Stimulated activated memory B cell treated with anti-CD40 and anti-IgM and Interleukin-4, amounts not matched to agents 10 μg/mL and 1 μg/mL and 100 μg/mL, for 72 hours (primary cell): ENCODE measurements at regions not wholly inside any gene's neighbourhood (a gene's known extent, or its start where the extent isn't known, plus 50 kb on each side); places are given as distances from the start of the nearest gene placed in this dataset.
A peak's percentile ranks its signal among the peaks of the same experiment; 100 is the strongest.
"Not testable (repeated sequence)": the region's sequence is repeated elsewhere in the genome, so short reads cannot be mapped to it uniquely, and the experiment has no call there.

Experiments
- ATAC-seq: fragments of 150-1000 bp; cut with Tn5 transposase; 2 replicates; pipeline ENCODE4 v1.10.0; 2021
- H3K27ac Mint-ChIP-seq: one replicate; pipeline ENCODE4 v1.8.0; 2022; ENCODE audit warnings: mild to moderate bottlenecking, mixed read lengths
- H3K27me3 Mint-ChIP-seq: one replicate; pipeline ENCODE4 v1.8.0; 2022; ENCODE audit warnings: mixed read lengths
- H3K36me3 Mint-ChIP-seq: one replicate; pipeline ENCODE4 v1.8.0; 2022; ENCODE audit warnings: mixed read lengths
- H3K4me1 Mint-ChIP-seq: one replicate; pipeline ENCODE4 v1.8.0; 2022; ENCODE audit warnings: mixed read lengths
- H3K4me3 Mint-ChIP-seq: one replicate; pipeline ENCODE4 v1.8.0; 2022; ENCODE audit warnings: mild to moderate bottlenecking, moderate library complexity, mixed read lengths
- H3K9me3 Mint-ChIP-seq: one replicate; pipeline ENCODE4 v1.8.0; 2022; ENCODE audit warnings: mixed read lengths

- Mint-ChIP-seq H3K4me3 (no peak overlapping the region), H3K27me3 (no peaks in the 10 kb centered on the region)
- no peak for ATAC-seq
Observed at GRCh38 chr7:24438232-24438631, 135.0 kb upstream of the PALS2 start.

DNA sequence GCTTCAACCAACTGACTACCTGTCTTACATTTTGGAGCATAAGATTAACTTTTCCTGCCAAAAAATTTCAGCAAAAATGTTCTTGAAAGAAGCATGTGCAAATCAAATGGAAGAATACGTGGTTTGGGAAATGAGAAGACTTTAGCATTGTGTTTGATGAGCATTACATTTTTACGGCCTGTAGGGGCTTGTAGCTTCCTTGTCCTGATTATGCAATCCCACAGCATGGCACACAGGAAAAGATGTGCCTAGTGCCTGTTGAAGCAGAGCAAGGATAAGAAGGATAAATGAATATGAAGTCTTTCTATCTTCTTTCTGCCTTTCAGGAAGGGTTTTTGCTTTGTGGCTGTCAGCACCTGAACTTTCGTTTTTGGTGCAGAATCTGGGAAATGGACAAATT, 134.1 kb upstream of the PALS2 start:
- not testable (repeated sequence) for H3K27ac Mint-ChIP-seq, H3K4me1 Mint-ChIP-seq, H3K9me3 Mint-ChIP-seq, H3K4me3 Mint-ChIP-seq, H3K27me3 Mint-ChIP-seq, ATAC-seq, H3K36me3 Mint-ChIP-seq

More at GRCh38 chr7:24438232-24438631, 135.0 kb upstream of the PALS2 start:
- Mint-ChIP-seq H3K9me3 (no peaks in the 10 kb centered on the region), H3K27ac (no peak overlapping the region), H3K4me1 (no peaks in the 10 kb centered on the region), H3K36me3 (no peaks in the 10 kb centered on the region)

- no peaks in the 10 kb centered on the region for H3K36me3 Mint-ChIP-seq
- no peak for ATAC-seq
- no peak overlapping the region for H3K27ac Mint-ChIP-seq
- no peak overlapping the region for H3K4me3 Mint-ChIP-seq
- H3K9me3 Mint-ChIP-seq = no peaks in the 10 kb centered on the region
- H3K4me1 Mint-ChIP-seq = no peaks in the 10 kb centered on the region
- no peaks in the 10 kb centered on the region for H3K27me3 Mint-ChIP-seq
Observed at GRCh38 chr7:24440892-24441291, 132.4 kb upstream of the PALS2 start.

GRCh38 chr7:24441314-24442027, 131.8 kb upstream of the PALS2 start:
- H3K4me1 Mint-ChIP-seq = no peaks in the 10 kb centered on the region
- H3K27me3 Mint-ChIP-seq = peaks cover 3% of the 10 kb centered on the region
- no peak overlapping the region for H3K4me3 Mint-ChIP-seq
- no peak for ATAC-seq
- H3K9me3 Mint-ChIP-seq = no peaks in the 10 kb centered on the region
- no peaks in the 10 kb centered on the region for H3K36me3 Mint-ChIP-seq
- no peak overlapping the region for H3K27ac Mint-ChIP-seq

DNA sequence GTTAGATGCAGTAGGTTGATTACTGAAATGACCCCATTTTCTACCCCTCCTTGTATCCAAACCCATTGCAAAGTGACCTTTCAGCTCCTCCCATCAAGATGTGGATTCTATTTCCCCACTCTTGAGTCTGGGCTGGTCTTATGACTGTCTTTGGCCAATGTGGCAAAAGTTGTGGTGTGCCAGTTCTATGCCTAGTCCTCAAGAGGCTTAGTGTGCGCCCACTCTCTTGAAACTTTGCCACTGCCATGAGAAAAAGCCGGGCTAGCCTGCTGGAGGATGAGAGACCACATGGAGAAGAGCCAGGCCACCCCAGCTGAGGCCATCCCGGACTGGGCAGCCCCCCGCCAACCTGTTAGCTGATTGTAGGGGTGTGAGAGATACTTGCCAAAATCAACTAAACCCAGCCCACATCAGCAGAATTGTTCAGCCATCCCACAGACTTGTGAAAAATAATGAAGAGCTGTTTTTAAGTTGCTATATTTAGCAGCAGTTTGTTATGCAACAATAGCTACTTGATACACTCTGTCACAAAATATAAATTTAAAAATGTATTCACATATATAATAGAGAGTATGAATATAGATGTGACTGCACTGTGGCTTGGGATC, 131.0 kb upstream of the PALS2 start:
- no peak for ATAC-seq
- peaks cover 11% of the 10 kb centered on the region for H3K27me3 Mint-ChIP-seq
- H3K36me3 Mint-ChIP-seq = no peaks in the 10 kb centered on the region
- no peak overlapping the region for H3K4me3 Mint-ChIP-seq
- H3K27ac Mint-ChIP-seq = no peak overlapping the region
- no peaks in the 10 kb centered on the region for H3K4me1 Mint-ChIP-seq
- H3K9me3 Mint-ChIP-seq = no peaks in the 10 kb centered on the region

DNA sequence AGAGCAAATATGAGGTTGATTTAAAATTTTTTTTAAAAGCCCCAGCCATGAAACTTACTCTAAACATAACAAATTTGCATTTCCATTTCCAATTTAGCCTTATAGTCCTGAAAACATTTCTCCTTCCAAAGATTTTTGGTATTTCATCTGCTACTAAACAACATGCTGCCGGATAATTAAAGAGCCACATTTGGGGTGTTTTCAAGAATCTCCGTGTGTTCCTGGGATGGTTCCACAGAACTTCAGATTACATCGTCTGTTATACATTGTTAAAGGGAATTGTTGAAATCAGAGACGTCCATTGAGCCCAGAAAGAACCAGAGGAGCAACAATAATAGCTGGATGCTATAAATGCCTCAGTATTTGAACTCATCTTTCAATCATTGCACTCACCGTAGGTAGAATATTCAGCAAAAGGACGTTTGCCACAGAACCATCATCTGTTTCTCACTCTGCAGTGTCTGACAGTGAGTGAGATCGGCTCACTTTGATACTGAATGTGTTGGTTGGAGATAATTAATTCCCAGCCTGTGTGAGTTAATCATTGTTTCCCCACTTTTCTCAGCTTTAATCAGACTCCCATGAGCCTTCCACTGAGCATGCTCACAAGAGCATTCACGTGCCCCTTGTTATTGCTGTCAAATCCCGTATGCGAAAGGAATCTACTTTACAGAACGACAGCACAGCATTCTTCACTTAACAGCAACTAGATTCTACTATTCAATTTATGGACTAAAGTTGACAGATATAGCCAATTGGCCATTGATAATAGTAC, 128.4 kb upstream of the PALS2 start:
- no peak for ATAC-seq
- Mint-ChIP-seq H3K36me3 (no peaks in the 10 kb centered on the region), H3K27me3 (peaks cover 25% of the 10 kb centered on the region), H3K4me3 (no peak overlapping the region), H3K27ac (no peak overlapping the region), H3K4me1 (no peaks in the 10 kb centered on the region), H3K9me3 (no peaks in the 10 kb centered on the region)

GRCh38 chr7:24448038-24448437, 125.2 kb upstream of the PALS2 start:
- H3K4me1 Mint-ChIP-seq = no peaks in the 10 kb centered on the region
- ATAC-seq = no peak
- H3K27ac Mint-ChIP-seq = no peak overlapping the region
- H3K4me3 Mint-ChIP-seq = no peak overlapping the region
- peaks cover 36% of the 10 kb centered on the region for H3K27me3 Mint-ChIP-seq
- no peaks in the 10 kb centered on the region for H3K9me3 Mint-ChIP-seq
- no peaks in the 10 kb centered on the region for H3K36me3 Mint-ChIP-seq

DNA sequence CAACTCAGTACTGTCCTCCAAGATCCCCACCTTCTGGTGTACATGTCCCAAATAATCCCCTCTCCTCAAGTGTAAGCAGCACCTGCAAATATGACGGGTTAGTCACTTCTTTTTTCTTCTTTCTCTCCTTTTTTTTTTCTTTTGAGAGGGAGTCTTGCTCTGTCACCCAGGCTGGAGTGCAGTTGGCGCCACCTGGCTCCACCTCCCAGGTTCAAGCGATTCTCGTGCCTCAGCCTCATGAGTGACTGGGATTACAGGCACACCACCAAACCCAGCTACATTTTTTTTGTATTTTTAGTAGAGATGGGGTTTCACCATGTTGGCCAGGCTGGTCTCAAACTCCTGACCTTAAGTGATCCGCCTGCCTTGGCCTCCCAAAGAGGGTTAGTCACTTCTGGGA, 123.8 kb upstream of the PALS2 start:
- H3K4me1 Mint-ChIP-seq, H3K4me3 Mint-ChIP-seq, H3K36me3 Mint-ChIP-seq, H3K9me3 Mint-ChIP-seq, ATAC-seq, H3K27ac Mint-ChIP-seq: not testable (repeated sequence)
- H3K27me3 Mint-ChIP-seq = peaks cover 36% of the 10 kb centered on the region

DNA sequence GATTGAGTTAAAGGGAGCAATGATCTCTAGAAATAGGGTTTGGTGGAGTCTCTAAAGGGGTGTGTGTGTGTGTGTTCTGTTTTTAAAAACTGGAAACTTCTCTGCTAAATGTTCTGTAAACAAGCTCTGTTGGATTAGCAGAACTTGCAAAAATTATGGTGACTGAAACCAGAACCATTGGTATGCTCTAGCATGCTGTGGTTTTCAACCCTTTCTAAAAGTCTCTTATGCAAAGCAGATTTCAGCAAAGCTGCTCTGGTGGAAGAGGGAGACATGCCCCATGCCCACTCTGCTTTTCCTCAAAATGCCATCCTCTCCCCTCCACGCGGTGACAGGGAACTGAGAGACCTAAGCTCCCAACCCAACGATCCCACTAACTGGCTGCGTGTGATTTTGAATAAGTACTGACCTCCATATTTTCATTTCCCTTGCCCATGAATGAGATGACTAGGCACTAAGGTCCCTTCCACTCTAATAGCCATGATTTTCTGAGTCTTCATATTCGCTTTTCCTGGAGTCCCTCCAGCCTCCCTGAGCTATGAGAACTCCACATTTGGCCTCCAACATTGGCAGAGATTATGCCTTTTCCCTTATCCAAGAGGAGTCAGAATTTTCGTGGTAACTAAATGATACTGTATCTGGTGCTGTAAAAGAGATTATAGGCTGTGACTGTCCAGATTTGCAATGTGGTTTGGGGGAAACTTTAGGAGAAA, 117.3 kb upstream of the PALS2 start:
- Mint-ChIP-seq H3K4me3 (no peak overlapping the region), H3K27ac (no peak overlapping the region), H3K36me3 (no peaks in the 10 kb centered on the region), H3K27me3 (peaks cover 11% of the 10 kb centered on the region), H3K9me3 (no peaks in the 10 kb centered on the region), H3K4me1 (peaks cover 9% of the 10 kb centered on the region)
- ATAC-seq = peak; percentile 39

- Mint-ChIP-seq H3K27ac (no peak overlapping the region), H3K9me3 (no peaks in the 10 kb centered on the region), H3K27me3 (peaks cover 5% of the 10 kb centered on the region), H3K4me1 (peaks cover 9% of the 10 kb centered on the region), H3K36me3 (no peaks in the 10 kb centered on the region), H3K4me3 (no peak overlapping the region)
- ATAC-seq = no peak
Observed at GRCh38 chr7:24456526-24457218, 116.6 kb upstream of the PALS2 start.

GRCh38 chr7:24457219-24457558, 116.1 kb upstream of the PALS2 start:
- no peak overlapping the region for H3K4me3 Mint-ChIP-seq
- ATAC-seq = no peak
- H3K27ac Mint-ChIP-seq = no peak overlapping the region
- H3K36me3 Mint-ChIP-seq = no peaks in the 10 kb centered on the region
- no peaks in the 10 kb centered on the region for H3K9me3 Mint-ChIP-seq
- H3K27me3 Mint-ChIP-seq = peaks cover under 1% of the 10 kb centered on the region
- H3K4me1 Mint-ChIP-seq = peaks cover 9% of the 10 kb centered on the region

DNA sequence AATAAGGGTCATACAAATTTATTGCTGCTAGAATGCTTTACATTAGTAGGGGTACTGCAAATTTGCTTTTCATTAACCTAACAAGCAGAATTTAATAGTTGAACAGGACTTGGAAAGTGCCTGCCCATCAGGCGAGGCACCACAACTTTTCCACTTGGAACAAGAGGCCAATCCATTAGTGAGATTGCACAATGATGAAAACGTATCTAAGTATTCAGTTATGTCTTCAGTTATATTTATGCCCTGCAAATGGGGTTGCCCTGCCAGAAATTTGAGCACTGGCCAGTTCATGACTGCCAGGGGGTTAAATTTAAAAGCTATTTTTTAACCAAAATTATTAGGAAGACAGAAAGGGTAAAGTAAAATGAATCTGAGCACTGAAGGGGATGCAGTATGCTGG, 111.1 kb upstream of the PALS2 start:
- H3K27me3 Mint-ChIP-seq = no peaks in the 10 kb centered on the region

DNA sequence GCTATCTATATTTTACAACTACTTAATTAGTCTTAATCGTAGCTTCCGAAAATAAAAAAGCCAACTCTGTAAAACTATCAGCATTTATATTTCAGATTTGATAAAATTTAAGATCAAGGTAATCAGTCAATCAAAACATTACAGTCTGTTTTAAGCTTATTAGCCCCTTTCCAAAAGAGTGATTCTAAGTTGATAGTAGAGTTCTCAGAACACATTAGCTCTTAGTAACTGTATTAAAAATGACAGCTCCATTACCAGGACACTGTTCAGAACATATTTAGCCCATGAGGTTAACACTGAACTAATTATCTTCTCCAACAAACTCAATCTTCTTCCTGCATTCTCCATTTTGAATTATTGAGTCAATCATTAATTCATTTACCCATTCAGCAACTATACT, 110.3 kb upstream of the PALS2 start:
- no peaks in the 10 kb centered on the region for H3K9me3 Mint-ChIP-seq
- H3K4me3 Mint-ChIP-seq = no peak overlapping the region
- H3K27ac Mint-ChIP-seq = no peak overlapping the region
- H3K27me3 Mint-ChIP-seq = no peaks in the 10 kb centered on the region
- H3K4me1 Mint-ChIP-seq = no peaks in the 10 kb centered on the region
- H3K36me3 Mint-ChIP-seq = no peaks in the 10 kb centered on the region
- no peak for ATAC-seq

More for the DNA sequence above, 111.1 kb upstream of the PALS2 start:
- Mint-ChIP-seq H3K9me3 (no peaks in the 10 kb centered on the region), H3K4me3 (no peak overlapping the region), H3K36me3 (no peaks in the 10 kb centered on the region), H3K27ac (no peak overlapping the region), H3K4me1 (no peaks in the 10 kb centered on the region)
- no peak for ATAC-seq

DNA sequence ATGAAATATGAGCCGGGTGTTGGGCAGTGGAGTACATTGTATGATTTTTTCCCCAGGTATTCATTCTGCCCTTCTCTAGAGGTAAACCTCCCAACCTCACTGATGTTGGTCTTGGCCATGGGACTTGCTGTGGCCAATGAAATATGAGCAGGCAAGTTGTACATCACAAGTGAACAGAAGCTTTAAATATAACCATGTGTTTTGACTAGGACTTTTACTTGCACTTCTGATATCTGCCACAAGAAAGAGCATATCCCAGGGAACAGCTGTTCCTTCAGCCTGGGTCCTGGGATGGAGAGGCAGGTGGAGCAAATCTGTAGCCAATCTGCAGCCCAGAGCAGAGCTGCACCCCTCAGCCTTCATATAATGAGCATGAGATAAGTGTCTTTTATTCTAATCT, 109.8 kb upstream of the PALS2 start:
- H3K36me3 Mint-ChIP-seq = no peaks in the 10 kb centered on the region
- H3K4me1 Mint-ChIP-seq = no peaks in the 10 kb centered on the region
- no peak for ATAC-seq
- H3K4me3 Mint-ChIP-seq = no peak overlapping the region
- H3K27ac Mint-ChIP-seq = no peak overlapping the region
- H3K27me3 Mint-ChIP-seq = no peaks in the 10 kb centered on the region
- no peaks in the 10 kb centered on the region for H3K9me3 Mint-ChIP-seq

DNA sequence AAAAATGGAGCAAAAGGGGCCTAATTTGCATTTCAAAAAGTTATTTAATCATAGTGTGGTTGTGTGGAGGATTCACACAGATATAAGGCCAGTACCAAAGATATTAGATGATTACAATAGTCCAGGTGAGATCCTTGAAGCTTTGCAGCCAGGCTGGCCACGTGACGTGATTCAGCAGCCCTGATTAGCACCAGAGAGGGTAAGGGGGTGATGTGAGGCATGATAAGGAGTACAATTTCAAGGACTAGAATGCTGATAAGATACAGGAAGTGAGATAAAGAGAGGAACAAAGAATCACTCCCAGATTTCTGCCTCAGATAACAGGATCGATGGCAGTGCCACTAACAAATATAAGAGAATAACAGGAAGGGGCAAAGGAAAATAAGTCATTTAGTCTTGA, 108.4 kb upstream of the PALS2 start:
- Mint-ChIP-seq H3K9me3 (no peaks in the 10 kb centered on the region), H3K4me1 (no peaks in the 10 kb centered on the region), H3K27me3 (no peaks in the 10 kb centered on the region), H3K4me3 (no peak overlapping the region), H3K27ac (no peak overlapping the region), H3K36me3 (no peaks in the 10 kb centered on the region)
- ATAC-seq = no peak
